ENCODE measurements at regions not wholly inside any gene's neighbourhood (a gene's known extent, or its start where the extent isn't known, plus 50 kb on each side); places are given as distances from the start of the nearest gene placed in this dataset.

DNA sequence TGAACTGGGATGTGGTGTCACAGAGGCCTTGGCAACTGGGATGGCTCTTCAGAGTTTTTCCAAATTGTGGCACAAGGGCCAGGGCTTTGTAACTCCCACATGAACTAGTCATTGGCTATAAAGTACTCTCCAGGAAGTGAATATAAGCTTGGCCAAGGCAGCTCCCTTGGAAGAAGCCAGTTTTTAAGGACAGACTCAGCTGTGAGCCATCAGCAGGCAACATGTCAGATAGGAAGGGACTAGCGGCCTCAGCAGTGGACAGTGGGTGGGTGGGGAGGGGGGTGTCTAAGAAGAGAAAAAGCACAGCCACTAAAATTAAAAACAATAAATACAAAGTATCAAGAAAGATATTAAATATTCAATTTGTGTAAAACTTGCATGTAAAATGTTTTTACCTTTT, 691.1 kb upstream of the PIK3C3 start:
- H3K9me3 ChIP-seq (ENCODE audit: low read length) = no peaks in the 10 kb centered on the region
- no peak overlapping the region for H3K4me3 ChIP-seq (ENCODE audit: low read depth, low read length, poor library complexity, severe bottlenecking)
- TF ChIP-seq CTCF (IDR thresholded peaks at IDR 0.05; ENCODE audit: low read length) (no peak), EZH2 (IDR thresholded peaks at IDR 0.05; ENCODE audit: borderline replicate concordance, low read length) (no peak)
- H3K36me3 ChIP-seq (ENCODE audit: insufficient read depth, low read length) = no peaks in the 10 kb centered on the region
- no peaks in the 10 kb centered on the region for H3K4me1 ChIP-seq (ENCODE audit: insufficient read depth, low read length, severe bottlenecking)
- no peaks in the 10 kb centered on the region for H3F3A ChIP-seq (ENCODE audit: insufficient read depth, low read length)
- H3K9me2 ChIP-seq (ENCODE audit: low read depth, low read length) = no peaks in the 10 kb centered on the region
- H4K20me1 ChIP-seq (ENCODE audit: insufficient read depth, low read length) = no peaks in the 10 kb centered on the region
- H3K79me2 ChIP-seq (ENCODE audit: insufficient read depth, low read length) = no peaks in the 10 kb centered on the region
- H2AFZ ChIP-seq (ENCODE audit: low read length) = no peak overlapping the region
- no peak overlapping the region for H3K27ac ChIP-seq (ENCODE audit: low read depth, low read length, poor library complexity, severe bottlenecking)
- H3K4me2 ChIP-seq (ENCODE audit: low read length) = no peak overlapping the region
- H3K9ac ChIP-seq (ENCODE audit: low read length) = no peak overlapping the region
- H3K27me3 ChIP-seq (ENCODE audit: insufficient read depth, low read length) = no peaks in the 10 kb centered on the region

GRCh38 chr18:41262688-41263087, 692.3 kb upstream of the PIK3C3 start:
- Histone ChIP-seq H3K36me3 (ENCODE audit: insufficient read depth, low read length) (no peaks in the 10 kb centered on the region), H3K9me3 (ENCODE audit: low read length) (no peaks in the 10 kb centered on the region), H3F3A (ENCODE audit: insufficient read depth, low read length) (no peaks in the 10 kb centered on the region), H3K27me3 (ENCODE audit: insufficient read depth, low read length) (no peaks in the 10 kb centered on the region), H3K9me2 (ENCODE audit: low read depth, low read length) (no peaks in the 10 kb centered on the region), H4K20me1 (ENCODE audit: insufficient read depth, low read length) (no peaks in the 10 kb centered on the region), H3K79me2 (ENCODE audit: insufficient read depth, low read length) (no peaks in the 10 kb centered on the region), H3K4me1 (ENCODE audit: insufficient read depth, low read length, severe bottlenecking) (no peaks in the 10 kb centered on the region), H3K27ac (ENCODE audit: low read depth, low read length, poor library complexity, severe bottlenecking) (no peak overlapping the region), H3K9ac (ENCODE audit: low read length) (no peak overlapping the region), H3K4me2 (ENCODE audit: low read length) (no peak overlapping the region), H2AFZ (ENCODE audit: low read length) (no peak overlapping the region), H3K4me3 (ENCODE audit: low read depth, low read length, poor library complexity, severe bottlenecking) (no peak overlapping the region)
- TF ChIP-seq EZH2 (IDR thresholded peaks at IDR 0.05; ENCODE audit: borderline replicate concordance, low read length) = no peak
- no peak for TF ChIP-seq CTCF (IDR thresholded peaks at IDR 0.05; ENCODE audit: low read length)

GRCh38 chr18:41244591-41245037, 710.4 kb upstream of the PIK3C3 start:
- no peaks in the 10 kb centered on the region for H3K9me2 ChIP-seq (ENCODE audit: low read depth, low read length)
- no peak overlapping the region for H3K9ac ChIP-seq (ENCODE audit: low read length)
- TF ChIP-seq EZH2 (IDR thresholded peaks at IDR 0.05; ENCODE audit: borderline replicate concordance, low read length) (no peak), CTCF (IDR thresholded peaks at IDR 0.05; ENCODE audit: low read length) (no peak)
- H3K4me1 ChIP-seq (ENCODE audit: insufficient read depth, low read length, severe bottlenecking) = no peaks in the 10 kb centered on the region
- no peak overlapping the region for H3K4me2 ChIP-seq (ENCODE audit: low read length)
- no peaks in the 10 kb centered on the region for H3K27me3 ChIP-seq (ENCODE audit: insufficient read depth, low read length)
- H2AFZ ChIP-seq (ENCODE audit: low read length) = no peak overlapping the region
- H3K27ac ChIP-seq (ENCODE audit: low read depth, low read length, poor library complexity, severe bottlenecking) = no peak overlapping the region
- no peaks in the 10 kb centered on the region for H3F3A ChIP-seq (ENCODE audit: insufficient read depth, low read length)
- H3K9me3 ChIP-seq (ENCODE audit: low read length) = no peaks in the 10 kb centered on the region
- H3K36me3 ChIP-seq (ENCODE audit: insufficient read depth, low read length) = no peaks in the 10 kb centered on the region
- H4K20me1 ChIP-seq (ENCODE audit: insufficient read depth, low read length) = no peaks in the 10 kb centered on the region
- H3K79me2 ChIP-seq (ENCODE audit: insufficient read depth, low read length) = no peaks in the 10 kb centered on the region
- no peak overlapping the region for H3K4me3 ChIP-seq (ENCODE audit: low read depth, low read length, poor library complexity, severe bottlenecking)
